ENCODE measurements at regions not wholly inside any gene's neighbourhood (a gene's known extent, or its start where the extent isn't known, plus 50 kb on each side); places are given as distances from the start of the nearest gene placed in this dataset.

GRCh38 chr2:216317831-216318520, 54.3 kb downstream of the MARCHF4 start:
- Histone ChIP-seq H3F3A (ENCODE audit: low read length, unreplicated experiment) (peaks cover 6% of the 10 kb centered on the region), H3K4me1 (ENCODE audit: insufficient read depth, low read length) (peaks cover 25% of the 10 kb centered on the region), H2AFZ (ENCODE audit: low read length) (no peak overlapping the region), H3K9ac (ENCODE audit: low read length) (no peak overlapping the region), H3K9me2 (replicated peaks; ENCODE audit: low read length) (no peaks in the 10 kb centered on the region), H3K27ac (ENCODE audit: low read length) (no peak overlapping the region), H3K79me2 (ENCODE audit: low read length) (no peaks in the 10 kb centered on the region), H3K4me2 (ENCODE audit: low read length) (no peak overlapping the region), H3K36me3 (ENCODE audit: low read depth, low read length) (no peaks in the 10 kb centered on the region), H4K20me1 (ENCODE audit: low read length) (no peaks in the 10 kb centered on the region), H3K27me3 (ENCODE audit: low read length) (no peaks in the 10 kb centered on the region), H3K9me3 (ENCODE audit: low read length) (no peaks in the 10 kb centered on the region), H3K4me3 (ENCODE audit: low read length) (no peak overlapping the region)
- ChIA-PET CTCF (interaction anchor here (0.5 kb wide), 1 partner anchor 19 kb away, joined by 3 read pairs; no protein-coding TSS in a partner anchor), POLR2A (ENCODE audit: unreplicated experiment) (interaction anchor here (0.6 kb wide), 1 partner anchor 209 kb away, joined by 3 read pairs; the partner anchor contains the start of gene XRCC5)
- intact Hi-C loops (cut with micrococcal nuclease) = loop anchor here (5.0 to 10.0 kb wide), 2 partner anchors 54 to 177 kb away; partner anchors contain the start of genes MARCHF4 and RPL37A
- BruUV-seq (replicated peaks) = no TSS peak
- TF ChIP-seq CTCF (conservative IDR thresholded peaks at IDR 0.05; ENCODE audit: low read depth, low read length) (no peak), EZH2phosphoT487 (IDR thresholded peaks at IDR 0.05; ENCODE audit: borderline replicate concordance, low read length) (no peak), EZH2 (IDR thresholded peaks at IDR 0.05; ENCODE audit: low read length, unreplicated experiment) (no peak)
- DNase-seq = no peak
- no peak for ATAC-seq

GRCh38 chr2:216316743-216317142, 55.5 kb downstream of the MARCHF4 start:
- Histone ChIP-seq H3K27ac (ENCODE audit: low read length) (peak overlapping the region; percentile 91), H4K20me1 (ENCODE audit: low read length) (no peaks in the 10 kb centered on the region), H3K4me1 (ENCODE audit: insufficient read depth, low read length) (peaks cover 25% of the 10 kb centered on the region), H3K4me2 (ENCODE audit: low read length) (peak overlapping the region; percentile 85), H2AFZ (ENCODE audit: low read length) (no peak overlapping the region), H3K27me3 (ENCODE audit: low read length) (no peaks in the 10 kb centered on the region), H3K4me3 (ENCODE audit: low read length) (no peak overlapping the region), H3K79me2 (ENCODE audit: low read length) (no peaks in the 10 kb centered on the region), H3K36me3 (ENCODE audit: low read depth, low read length) (no peaks in the 10 kb centered on the region), H3K9me2 (replicated peaks; ENCODE audit: low read length) (no peaks in the 10 kb centered on the region), H3K9ac (ENCODE audit: low read length) (peak overlapping the region; percentile 61), H3F3A (ENCODE audit: low read length, unreplicated experiment) (peaks cover 6% of the 10 kb centered on the region), H3K9me3 (ENCODE audit: low read length) (no peaks in the 10 kb centered on the region)
- peak; percentile 76 for DNase-seq
- intact Hi-C loops (cut with micrococcal nuclease) = loop anchor here (5.0 to 10.0 kb wide), 2 partner anchors 56 to 178 kb away; partner anchors contain the start of genes MARCHF4 and RPL37A
- ATAC-seq = peak; percentile 68
- POLR2A ChIA-PET (ENCODE audit: unreplicated experiment) = no interaction called here
- no TSS peak for BruUV-seq (replicated peaks)
- CTCF ChIA-PET = no interaction called here
- TF ChIP-seq EZH2 (IDR thresholded peaks at IDR 0.05; ENCODE audit: low read length, unreplicated experiment) = no peak
- TF ChIP-seq EZH2phosphoT487 (IDR thresholded peaks at IDR 0.05; ENCODE audit: borderline replicate concordance, low read length) = no peak
- TF ChIP-seq CTCF (conservative IDR thresholded peaks at IDR 0.05; ENCODE audit: low read depth, low read length) = no peak

Data from PC-3 (cell line).